DND-41 (cell line): ENCODE measurements at regions not wholly inside any gene's neighbourhood (a gene's known extent, or its start where the extent isn't known, plus 50 kb on each side); places are given as distances from the start of the nearest gene placed in this dataset.

Experiments
- ATAC-seq: fragments of 200-7000 bp; cut with Tn5 transposase; 3 replicates; pipeline ENCODE4 v1.9.1; 2021; ENCODE audit warnings: low read depth; ENCODE audit not compliant: insufficient read depth
- DNase-seq: peaks from one replicate; pipeline ENCODE4 v3.0.0-alpha.2; 2020
- H2AFZ ChIP-seq: 2 replicates; pipeline ENCODE4 v1.6.0; 2012; ENCODE audit warnings: low read depth, low read length
- H3K27ac ChIP-seq: 2 replicates; pipeline ENCODE4 v1.5.1; 2012; ENCODE audit warnings: low read length, inconsistent platforms
- H3K27me3 ChIP-seq: fragments of 200-600 bp; sonication (generic); 2 replicates; pipeline ENCODE4 v1.6.0; 2012; ENCODE audit warnings: low read length, mild to moderate bottlenecking, inconsistent platforms; ENCODE audit not compliant: insufficient read depth, poor library complexity
- H3K36me3 ChIP-seq: 2 replicates; pipeline ENCODE4 v1.5.1; 2012; ENCODE audit warnings: low read length, inconsistent platforms; ENCODE audit not compliant: insufficient read depth
- H3K4me1 ChIP-seq: 2 replicates; pipeline ENCODE4 v1.5.1; 2012; ENCODE audit warnings: mild to moderate bottlenecking, low read length; ENCODE audit not compliant: insufficient read depth
- H3K4me2 ChIP-seq: 2 replicates; pipeline ENCODE4 v1.6.0; 2012; ENCODE audit warnings: mild to moderate bottlenecking, moderate library complexity, low read length, inconsistent platforms; ENCODE audit not compliant: insufficient read depth
- H3K4me3 ChIP-seq, 2 experiments: fragments of 200-600 bp in 1 of 2; shearing (Covaris generic) in 1 of 2; 2 replicates each; pipeline ENCODE4 v1.5.1; 2012 to 2016; ENCODE audit warnings: inconsistent platforms in 2 of 2, low read length in 2 of 2, mild to moderate bottlenecking in 2 of 2, low read depth in 1 of 2, moderate library complexity in 1 of 2
- H3K79me2 ChIP-seq: 2 replicates; pipeline ENCODE4 v1.6.0; 2012; ENCODE audit warnings: low read length, inconsistent platforms; ENCODE audit not compliant: insufficient read depth
- H3K9ac ChIP-seq: 2 replicates; pipeline ENCODE4 v1.6.0; 2012; ENCODE audit warnings: low read depth, mild to moderate bottlenecking, inconsistent platforms, low read length, moderate library complexity
- H3K9me3 ChIP-seq: 2 replicates; pipeline ENCODE4 v1.5.1; 2012; ENCODE audit warnings: low read length, moderate library complexity, mild to moderate bottlenecking, inconsistent platforms; ENCODE audit not compliant: insufficient read depth, severe bottlenecking
- H4K20me1 ChIP-seq: 2 replicates; pipeline ENCODE4 v1.6.0; 2012; ENCODE audit warnings: low read length; ENCODE audit not compliant: insufficient read depth
- CTCF ChIP-seq: IDR thresholded peaks from 2 replicates; pipeline ENCODE4 v1.5.1; 2012; ENCODE audit warnings: borderline replicate concordance, low read length, moderate library complexity, mild to moderate bottlenecking; ENCODE audit not compliant: poor library complexity, severe bottlenecking; ENCODE audit errors: extremely low read depth
- EZH2 ChIP-seq: IDR thresholded peaks from 3 replicates; pipeline ENCODE4 v1.6.1; 2012; ENCODE audit warnings: borderline replicate concordance, low read depth, mild to moderate bottlenecking, moderate library complexity, low read length, inconsistent platforms; ENCODE audit not compliant: severe bottlenecking

GRCh38 chr18:73782405-73782804 lies 365.2 kb downstream of the FBXO15 start:
- H3K36me3 ChIP-seq: no peaks in the 10 kb centered on the region
- no peak overlapping the region for H2AFZ ChIP-seq
- TF ChIP-seq EZH2: no peak
- TF ChIP-seq CTCF: no peak
- no peak overlapping the region for H3K27ac ChIP-seq
- H3K9me3 ChIP-seq: no peaks in the 10 kb centered on the region
- DNase-seq (no peak), ATAC-seq (no peak)
- no peak overlapping the region for H3K9ac ChIP-seq
- H3K4me2 ChIP-seq: no peak overlapping the region
- H3K4me1 ChIP-seq: peaks cover 15% of the 10 kb centered on the region
- H4K20me1 ChIP-seq: no peaks in the 10 kb centered on the region
- no peaks in the 10 kb centered on the region for H3K27me3 ChIP-seq
- no peaks in the 10 kb centered on the region for H3K79me2 ChIP-seq
- H3K4me3 ChIP-seq: no peak overlapping the region

GRCh38 chr18:73780218-73780617 lies 367.4 kb downstream of the FBXO15 start:
- H3K4me2 ChIP-seq: no peak overlapping the region
- no peaks in the 10 kb centered on the region for H3K9me3 ChIP-seq
- ATAC-seq (no peak), DNase-seq (no peak)
- TF ChIP-seq CTCF (no peak), EZH2 (no peak)
- peaks cover 28% of the 10 kb centered on the region for H3K4me1 ChIP-seq
- H3K9ac ChIP-seq: no peak overlapping the region
- H3K27me3 ChIP-seq: no peaks in the 10 kb centered on the region
- no peak overlapping the region for H3K27ac ChIP-seq
- H3K4me3 ChIP-seq: no peak overlapping the region
- no peaks in the 10 kb centered on the region for H3K79me2 ChIP-seq
- no peaks in the 10 kb centered on the region for H4K20me1 ChIP-seq
- H3K36me3 ChIP-seq: no peaks in the 10 kb centered on the region
- no peak overlapping the region for H2AFZ ChIP-seq

- Histone ChIP-seq H3K27me3 (no peaks in the 10 kb centered on the region), H3K4me2 (no peak overlapping the region; the same call in 1 of the 2 replicates), H3K9me3 (no peaks in the 10 kb centered on the region), H3K27ac (peak overlapping the region; percentile 72), H3K36me3 (no peaks in the 10 kb centered on the region), H3K4me1 (peaks cover 28% of the 10 kb centered on the region), H3K9ac (no peak overlapping the region; the same call in 1 of the 2 replicates), H3K79me2 (no peaks in the 10 kb centered on the region), H2AFZ (peak overlapping the region; percentile 47; the same call in 1 of the 2 replicates), H3K4me3 (no peak overlapping the region), H4K20me1 (no peaks in the 10 kb centered on the region)
- DNase-seq (no peak), ATAC-seq (no peak)
- TF ChIP-seq CTCF: no peak
- no peak for TF ChIP-seq EZH2
Measured at GRCh38 chr18:73778032-73778359, 369.6 kb downstream of the FBXO15 start.

- no peak for DNase-seq
- no peak overlapping the region; the same call in 1 of the 2 replicates for H3K9ac ChIP-seq
Measured at GRCh38 chr18:73777356-73778031, 370.1 kb downstream of the FBXO15 start.

More at GRCh38 chr18:73777356-73778031, 370.1 kb downstream of the FBXO15 start:
- H3K27me3 ChIP-seq: no peaks in the 10 kb centered on the region
- peak overlapping the region; percentile 47; the same call in 1 of the 2 replicates for H2AFZ ChIP-seq
- H4K20me1 ChIP-seq: no peaks in the 10 kb centered on the region
- no peaks in the 10 kb centered on the region for H3K9me3 ChIP-seq
- H3K4me3 ChIP-seq: no peak overlapping the region
- H3K27ac ChIP-seq: peak overlapping the region; percentile 72
- peak; percentile 74 for ATAC-seq
- peaks cover 28% of the 10 kb centered on the region for H3K4me1 ChIP-seq
- H3K79me2 ChIP-seq: no peaks in the 10 kb centered on the region
- no peak for TF ChIP-seq CTCF
- no peak for TF ChIP-seq EZH2
- H3K36me3 ChIP-seq: no peaks in the 10 kb centered on the region
- no peak overlapping the region; the same call in 1 of the 2 replicates for H3K4me2 ChIP-seq
